A549 (cell line): ENCODE measurements at regions not wholly inside any gene's neighbourhood (a gene's known extent, or its start where the extent isn't known, plus 50 kb on each side); places are given as distances from the start of the nearest gene placed in this dataset.

Experiments
- ATAC-seq, 2 experiments: fragments of 200-7000 bp in 1 of 2; fragments of >200 bp in 1 of 2; cut with Nextera tagmentation in 1 of 2; cut with Tn5 transposase in 1 of 2; 3 replicates each; pipeline versions ENCODE4 v1.8.0 to v1.9.1; 2018 to 2020; ENCODE audit warnings: mild to moderate bottlenecking in 1 of 2, moderate library complexity in 1 of 2
- CTCF ChIA-PET: fragments of 300-600 bp; sonication (Branson Sonifier 250); formaldehyde crosslinking; extraction: SDS; loops from one replicate; lab custom pipeline; 2021; ENCODE audit warnings: antibody characterized with exemption, inconsistent platforms; lab: Yijun Ruan, JAX
- POLR2A ChIA-PET: fragments of 350-600 bp; formaldehyde crosslinking; extraction: SDS; loops from one replicate; lab custom pipeline; 2021; ENCODE audit warnings: antibody characterized with exemption, inconsistent platforms; lab: Yijun Ruan, JAX
- DNase-seq, 2 experiments: peaks; one replicate each; pipeline versions ENCODE4 v3.0.0 to v3.0.0-alpha.2; 2011 to 2016; ENCODE audit warnings: low read depth in 1 of 2, low spot score in 1 of 2
- FAIRE-seq: peaks from 2 replicates; lab custom pipeline; 2011; peaks lifted over from hg19 to GRCh38; lab: Jason Lieb, UNC
- H3K27ac ChIP-seq, 2 experiments: fragments of >200 bp; sonication (Bioruptor Twin); formaldehyde crosslinking; 3 replicates each; pipeline ENCODE4 v1.5.1; 2016 to 2017
- H3K4me1 ChIP-seq: fragments of >200 bp; sonication (Bioruptor Twin); formaldehyde crosslinking; 3 replicates; pipeline ENCODE4 v1.6.1; 2016
- H3K4me2 ChIP-seq: fragments of >200 bp; sonication (Bioruptor Twin); formaldehyde crosslinking; 3 replicates; pipeline ENCODE4 v1.6.1; 2016
- H3K4me3 ChIP-seq: fragments of >200 bp; sonication (Bioruptor Twin); formaldehyde crosslinking; 3 replicates; pipeline ENCODE4 v1.5.1; 2016
- H3K9me3 ChIP-seq: fragments of >200 bp; sonication (Bioruptor Twin); formaldehyde crosslinking; 3 replicates; pipeline ENCODE4 v1.6.1; 2016
- CBX2 ChIP-seq: fragments of 200-600 bp; sonication (generic); IDR thresholded peaks from 2 replicates; pipeline ENCODE4 v1.6.1; 2016; ENCODE audit warnings: low read depth, mild to moderate bottlenecking, borderline replicate concordance
- EHF ChIP-seq: fragments of 250-450 bp; sonication (Bioruptor Pico); IDR thresholded peaks from 2 replicates; pipeline ENCODE4 v1.5.0; 2020; ENCODE audit warnings: mild to moderate bottlenecking
- EHMT2 ChIP-seq: fragments of 200-600 bp; sonication (generic); IDR thresholded peaks from 2 replicates; pipeline ENCODE4 v1.6.1; 2016; ENCODE audit warnings: antibody characterized with exemption, low read depth, mild to moderate bottlenecking, moderate library complexity
- EP300 ChIP-seq, 2 experiments: fragments of >200 bp; sonication (Bioruptor Twin); formaldehyde crosslinking; IDR thresholded peaks; 2 replicates in 1 of 2; 3 replicates in 1 of 2; pipeline ENCODE4 v1.6.1; 2016 to 2017
- FOSB ChIP-seq: fragments of 250-450 bp; sonication (Bioruptor Pico); IDR thresholded peaks from 2 replicates; pipeline ENCODE4 v1.5.0; 2020; ENCODE audit warnings: mild to moderate bottlenecking, moderate library complexity
- FOXS1 ChIP-seq: fragments of 250-450 bp; sonication (Bioruptor Pico); IDR thresholded peaks from 2 replicates; pipeline ENCODE4 v1.5.0; 2020; ENCODE audit warnings: mild to moderate bottlenecking, moderate library complexity
- HOXA7 ChIP-seq: fragments of 250-450 bp; sonication (Bioruptor Pico); IDR thresholded peaks from 2 replicates; pipeline ENCODE4 v1.5.0; 2020; ENCODE audit warnings: mild to moderate bottlenecking, moderate library complexity
- JUN ChIP-seq, 2 experiments: fragments of >200 bp; sonication (Bioruptor Twin); formaldehyde crosslinking; IDR thresholded peaks; 2 replicates in 1 of 2; 3 replicates in 1 of 2; pipeline ENCODE4 v1.6.1; 2016 to 2017
- JUNB ChIP-seq: fragments of >200 bp; sonication (Bioruptor Twin); formaldehyde crosslinking; IDR thresholded peaks from 2 replicates; pipeline ENCODE4 v1.6.1; 2016
- KDM5A ChIP-seq: fragments of 200-600 bp; sonication (generic); IDR thresholded peaks from 2 replicates; pipeline ENCODE4 v1.6.1; 2016; ENCODE audit warnings: antibody characterized with exemption, mild to moderate bottlenecking
- MAZ ChIP-seq: fragments of 150-350 bp; IDR thresholded peaks from 2 replicates; pipeline ENCODE4 v1.6.1; 2014; ENCODE audit warnings: antibody characterized with exemption, low read depth, low read length, borderline replicate concordance
- MYC ChIP-seq: IDR thresholded peaks from 2 replicates; pipeline ENCODE4 v1.6.1; 2012; ENCODE audit warnings: mild to moderate bottlenecking, inconsistent platforms, low read length, improper control_type of control experiment, borderline replicate concordance
- PHF8 ChIP-seq: fragments of 200-600 bp; sonication (generic); IDR thresholded peaks from 2 replicates; pipeline ENCODE4 v1.6.1; 2016; ENCODE audit warnings: low read depth, mild to moderate bottlenecking, antibody characterized with exemption, moderate library complexity, borderline replicate concordance
- POLR2A ChIP-seq: IDR thresholded peaks from 2 replicates; pipeline ENCODE4 v1.6.1; 2012; ENCODE audit warnings: mild to moderate bottlenecking, low read length
- RARB ChIP-seq: fragments of 250-450 bp; sonication (Bioruptor Pico); IDR thresholded peaks from 2 replicates; pipeline ENCODE4 v1.8.0; 2021; ENCODE audit warnings: mild to moderate bottlenecking, moderate library complexity
- SMC3 ChIP-seq: fragments of >200 bp; sonication (Bioruptor Twin); formaldehyde crosslinking; IDR thresholded peaks from 3 replicates; pipeline ENCODE4 v1.6.1; 2018; ENCODE audit warnings: inconsistent platforms
- ZNF302 ChIP-seq: fragments of 250-450 bp; sonication (Bioruptor Pico); IDR thresholded peaks from 2 replicates; pipeline ENCODE4 v1.9.0; 2021; ENCODE audit warnings: inconsistent platforms, mild to moderate bottlenecking, moderate library complexity
- WGBS: methylation state at CpG from one replicate; pipeline ENCODE4 v1.1.6; 2017; ENCODE audit errors: missing lambda C conversion rate; 5-methylcytosine and 5-hydroxymethylcytosine counted together
- TF ChIP-seq, protein P1 (sequence below): fragments of 200-600 bp; sonication (generic); IDR thresholded peaks from 2 replicates; pipeline ENCODE4 v1.6.1; 2016; ENCODE audit warnings: antibody characterized with exemption, mild to moderate bottlenecking, moderate library complexity
- TF ChIP-seq, protein P2 (sequence below): IDR thresholded peaks from 2 replicates; pipeline ENCODE4 v1.6.1; 2012
- TF ChIP-seq, protein P3 (sequence below): fragments of 450-650 bp; IDR thresholded peaks from 2 replicates; pipeline ENCODE4 v1.6.1; 2014; ENCODE audit warnings: antibody characterized with exemption
- TF ChIP-seq, protein P4 (sequence below): fragments of 250-450 bp; sonication (Bioruptor Pico); IDR thresholded peaks from 2 replicates; pipeline ENCODE4 v1.5.0; 2020; ENCODE audit warnings: low read depth, mild to moderate bottlenecking, moderate library complexity
- TF ChIP-seq, protein P5 (sequence below): IDR thresholded peaks from 2 replicates; pipeline ENCODE4 v1.6.1; 2012

DNA sequence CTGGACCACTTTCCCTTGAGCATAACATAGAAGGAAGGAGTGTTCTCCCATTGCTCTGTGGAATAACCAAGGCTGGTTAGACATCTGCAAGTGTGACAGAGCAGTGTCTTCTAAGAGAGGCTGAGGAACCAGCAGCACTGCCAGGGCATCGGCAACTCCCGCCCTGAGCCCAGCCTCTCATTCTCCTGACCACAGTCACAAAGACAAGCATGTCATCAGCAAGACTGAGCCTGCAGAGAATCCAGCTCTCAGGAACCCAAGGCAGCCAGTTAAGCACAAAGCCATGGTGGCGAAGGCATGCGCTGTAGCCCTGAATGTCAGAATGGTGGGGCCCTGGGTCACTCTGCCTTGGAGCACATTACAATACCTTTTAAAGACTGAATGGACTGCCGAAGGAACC is 253.9 kb downstream of the AGTPBP1 start:
- ChIA-PET CTCF (no interaction called here), POLR2A (no interaction called here)
- TF ChIP-seq POLR2A, result no peak
- TF ChIP-seq, protein P1, sequence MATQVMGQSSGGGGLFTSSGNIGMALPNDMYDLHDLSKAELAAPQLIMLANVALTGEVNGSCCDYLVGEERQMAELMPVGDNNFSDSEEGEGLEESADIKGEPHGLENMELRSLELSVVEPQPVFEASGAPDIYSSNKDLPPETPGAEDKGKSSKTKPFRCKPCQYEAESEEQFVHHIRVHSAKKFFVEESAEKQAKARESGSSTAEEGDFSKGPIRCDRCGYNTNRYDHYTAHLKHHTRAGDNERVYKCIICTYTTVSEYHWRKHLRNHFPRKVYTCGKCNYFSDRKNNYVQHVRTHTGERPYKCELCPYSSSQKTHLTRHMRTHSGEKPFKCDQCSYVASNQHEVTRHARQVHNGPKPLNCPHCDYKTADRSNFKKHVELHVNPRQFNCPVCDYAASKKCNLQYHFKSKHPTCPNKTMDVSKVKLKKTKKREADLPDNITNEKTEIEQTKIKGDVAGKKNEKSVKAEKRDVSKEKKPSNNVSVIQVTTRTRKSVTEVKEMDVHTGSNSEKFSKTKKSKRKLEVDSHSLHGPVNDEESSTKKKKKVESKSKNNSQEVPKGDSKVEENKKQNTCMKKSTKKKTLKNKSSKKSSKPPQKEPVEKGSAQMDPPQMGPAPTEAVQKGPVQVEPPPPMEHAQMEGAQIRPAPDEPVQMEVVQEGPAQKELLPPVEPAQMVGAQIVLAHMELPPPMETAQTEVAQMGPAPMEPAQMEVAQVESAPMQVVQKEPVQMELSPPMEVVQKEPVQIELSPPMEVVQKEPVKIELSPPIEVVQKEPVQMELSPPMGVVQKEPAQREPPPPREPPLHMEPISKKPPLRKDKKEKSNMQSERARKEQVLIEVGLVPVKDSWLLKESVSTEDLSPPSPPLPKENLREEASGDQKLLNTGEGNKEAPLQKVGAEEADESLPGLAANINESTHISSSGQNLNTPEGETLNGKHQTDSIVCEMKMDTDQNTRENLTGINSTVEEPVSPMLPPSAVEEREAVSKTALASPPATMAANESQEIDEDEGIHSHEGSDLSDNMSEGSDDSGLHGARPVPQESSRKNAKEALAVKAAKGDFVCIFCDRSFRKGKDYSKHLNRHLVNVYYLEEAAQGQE, result no peak
- no peak for TF ChIP-seq FOXS1 (CRISPR knock-in tag)
- TF ChIP-seq, protein P2, sequence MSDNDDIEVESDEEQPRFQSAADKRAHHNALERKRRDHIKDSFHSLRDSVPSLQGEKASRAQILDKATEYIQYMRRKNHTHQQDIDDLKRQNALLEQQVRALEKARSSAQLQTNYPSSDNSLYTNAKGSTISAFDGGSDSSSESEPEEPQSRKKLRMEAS, result no peak
- TF ChIP-seq, protein P3, sequence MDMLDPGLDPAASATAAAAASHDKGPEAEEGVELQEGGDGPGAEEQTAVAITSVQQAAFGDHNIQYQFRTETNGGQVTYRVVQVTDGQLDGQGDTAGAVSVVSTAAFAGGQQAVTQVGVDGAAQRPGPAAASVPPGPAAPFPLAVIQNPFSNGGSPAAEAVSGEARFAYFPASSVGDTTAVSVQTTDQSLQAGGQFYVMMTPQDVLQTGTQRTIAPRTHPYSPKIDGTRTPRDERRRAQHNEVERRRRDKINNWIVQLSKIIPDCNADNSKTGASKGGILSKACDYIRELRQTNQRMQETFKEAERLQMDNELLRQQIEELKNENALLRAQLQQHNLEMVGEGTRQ, result no peak
- TF ChIP-seq JUNB, result no peak
- TF ChIP-seq, protein P4, sequence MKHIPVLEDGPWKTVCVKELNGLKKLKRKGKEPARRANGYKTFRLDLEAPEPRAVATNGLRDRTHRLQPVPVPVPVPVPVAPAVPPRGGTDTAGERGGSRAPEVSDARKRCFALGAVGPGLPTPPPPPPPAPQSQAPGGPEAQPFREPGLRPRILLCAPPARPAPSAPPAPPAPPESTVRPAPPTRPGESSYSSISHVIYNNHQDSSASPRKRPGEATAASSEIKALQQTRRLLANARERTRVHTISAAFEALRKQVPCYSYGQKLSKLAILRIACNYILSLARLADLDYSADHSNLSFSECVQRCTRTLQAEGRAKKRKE, result no peak
- no peak for TF ChIP-seq SMC3
- TF ChIP-seq PHF8, result no peak
- no peak for TF ChIP-seq MYC
- TF ChIP-seq EHF (CRISPR knock-in tag), result no peak
- no peak for TF ChIP-seq ZNF302 (CRISPR knock-in tag)
- TF ChIP-seq EP300 (IDR thresholded peaks at IDR 0.05), result no peak
- TF ChIP-seq HOXA7 (CRISPR knock-in tag), result no peak
- FAIRE-seq (no peak), DNase-seq (no peak), ATAC-seq (no peak)
- 62% methylated on average over 5 of the region's 5 CpGs for WGBS
- H3K4me1 ChIP-seq, result no peaks in the 10 kb centered on the region
- no peaks in the 10 kb centered on the region for H3K9me3 ChIP-seq
- no peak overlapping the region for H3K4me2 ChIP-seq
- H3K27ac ChIP-seq, result no peak overlapping the region
- H3K4me3 ChIP-seq, result no peak overlapping the region

DNA sequence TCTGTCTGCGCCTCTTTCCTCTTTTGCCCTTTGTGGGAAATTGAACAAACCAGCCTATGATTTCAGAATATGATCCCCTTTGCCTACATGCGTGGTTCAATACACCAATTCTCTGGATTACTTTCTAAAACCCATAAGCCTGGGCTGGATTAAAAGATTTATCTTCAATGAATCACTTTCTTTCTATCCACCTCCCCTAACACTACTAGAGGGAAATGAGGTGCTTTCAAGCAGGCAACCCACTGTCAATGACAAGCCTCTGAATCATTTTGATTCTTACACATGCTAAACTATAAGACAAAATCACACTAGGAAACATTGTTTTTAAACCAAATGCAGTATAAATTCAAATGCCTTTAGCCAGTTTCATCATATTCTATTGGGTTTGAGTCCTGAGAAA is 257.5 kb downstream of the AGTPBP1 start:
- DNase-seq, result no peak
- no peak for FAIRE-seq
- CTCF ChIA-PET, result interaction anchor here (1.3 to 4.3 kb wide), 2 partner anchors 10 to 1087 kb away, joined by 5 to 18 read pairs; no protein-coding TSS in a partner anchor
- TF ChIP-seq, protein P5, sequence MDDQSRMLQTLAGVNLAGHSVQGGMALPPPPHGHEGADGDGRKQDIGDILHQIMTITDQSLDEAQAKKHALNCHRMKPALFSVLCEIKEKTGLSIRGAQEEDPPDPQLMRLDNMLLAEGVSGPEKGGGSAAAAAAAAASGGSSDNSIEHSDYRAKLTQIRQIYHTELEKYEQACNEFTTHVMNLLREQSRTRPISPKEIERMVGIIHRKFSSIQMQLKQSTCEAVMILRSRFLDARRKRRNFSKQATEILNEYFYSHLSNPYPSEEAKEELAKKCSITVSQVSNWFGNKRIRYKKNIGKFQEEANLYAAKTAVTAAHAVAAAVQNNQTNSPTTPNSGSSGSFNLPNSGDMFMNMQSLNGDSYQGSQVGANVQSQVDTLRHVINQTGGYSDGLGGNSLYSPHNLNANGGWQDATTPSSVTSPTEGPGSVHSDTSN, result no peak
- TF ChIP-seq FOSB (CRISPR knock-in tag) (no peak), KDM5A (no peak), SMC3 (no peak), JUN (IDR thresholded peaks at IDR 0.05) (no peak), MYC (no peak), CBX2 (no peak), FOXS1 (CRISPR knock-in tag) (no peak), EHMT2 (no peak), RARB (CRISPR knock-in tag) (no peak), MAZ (no peak), EHF (CRISPR knock-in tag) (no peak)
- TF ChIP-seq, protein P4, result no peak
- Histone ChIP-seq H3K27ac (no peak overlapping the region), H3K4me2 (no peak overlapping the region), H3K4me1 (no peaks in the 10 kb centered on the region), H3K9me3 (no peaks in the 10 kb centered on the region), H3K4me3 (no peak overlapping the region)
- 24% methylated on average over 2 of the region's 2 CpGs for WGBS
- POLR2A ChIA-PET, result no interaction called here
- no peak for ATAC-seq
